IPS-15b (cell line): ENCODE measurements at regions not wholly inside any gene's neighbourhood (a gene's known extent, or its start where the extent isn't known, plus 50 kb on each side); places are given as distances from the start of the nearest gene placed in this dataset.

Source experiments
- H3K27me3 ChIP-seq: one replicate; pipeline ENCODE4 v1.6.1; 2013; ENCODE audit warnings: low read length; ENCODE audit not compliant: control insufficient read depth, insufficient read depth
- H3K36me3 ChIP-seq: one replicate; pipeline ENCODE4 v1.6.1; 2013; ENCODE audit warnings: low read length; ENCODE audit not compliant: control insufficient read depth, insufficient read depth
- H3K4me1 ChIP-seq: one replicate; pipeline ENCODE4 v1.6.1; 2013; ENCODE audit warnings: mild to moderate bottlenecking, low read length; ENCODE audit not compliant: control insufficient read depth, insufficient read depth
- H3K4me3 ChIP-seq: one replicate; pipeline ENCODE4 v1.5.1; 2013; ENCODE audit warnings: low read depth, low read length
- H3K9ac ChIP-seq: one replicate; pipeline ENCODE4 v1.6.1; 2013; ENCODE audit warnings: low read depth, mild to moderate bottlenecking, low read length
- H3K9me3 ChIP-seq: one replicate; pipeline ENCODE4 v1.6.1; 2013; ENCODE audit warnings: mild to moderate bottlenecking, low read length; ENCODE audit not compliant: control insufficient read depth, insufficient read depth

DNA sequence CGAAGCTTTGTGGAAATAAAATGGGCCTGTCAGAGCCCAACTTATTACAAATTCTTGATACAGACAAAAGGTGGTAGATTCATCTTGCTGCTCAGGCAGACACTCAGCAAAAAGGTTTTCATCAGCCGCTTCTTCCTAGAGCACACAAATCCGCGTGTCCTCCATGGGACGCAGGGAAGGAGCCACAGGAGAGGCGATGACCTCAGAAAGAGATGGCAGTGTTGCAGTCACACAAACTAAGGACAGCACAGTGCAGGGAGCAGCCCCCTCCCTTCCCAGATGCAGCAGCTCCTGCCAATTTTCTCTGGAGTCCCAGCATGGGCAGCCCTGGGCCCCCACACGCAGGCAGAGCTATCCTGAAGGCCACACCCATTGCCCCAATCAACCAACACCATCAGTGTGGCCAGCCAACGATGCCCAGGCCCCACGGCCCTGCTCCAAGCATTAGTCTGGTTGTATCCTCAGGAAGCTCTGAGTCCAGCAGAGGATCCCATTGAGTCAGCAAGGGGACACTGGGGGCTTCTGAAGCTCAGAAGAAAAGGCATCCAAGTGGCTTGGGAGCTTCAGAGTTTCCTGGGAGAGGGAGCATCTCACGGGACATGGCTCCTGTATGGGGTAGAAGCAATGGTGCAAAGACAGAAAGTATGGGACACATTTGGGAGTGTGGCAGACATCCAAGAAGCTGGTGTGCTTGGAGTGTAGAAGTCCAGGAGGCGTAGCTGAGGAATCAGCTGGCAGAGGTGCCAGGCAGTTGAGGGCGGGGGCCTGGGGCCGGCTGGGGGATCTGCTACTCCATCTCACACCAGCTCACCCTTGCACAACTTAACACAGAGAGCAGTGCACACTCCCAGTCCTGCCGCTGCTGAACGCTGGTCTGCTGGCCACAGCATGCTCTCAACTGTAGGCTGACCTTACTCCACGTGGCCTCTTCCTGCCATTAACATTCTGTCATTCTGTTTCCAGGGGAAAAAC, 142.1 kb upstream of the CST7 start:
- no peak overlapping the region for H3K4me3 ChIP-seq
- H3K4me1 ChIP-seq = no peaks in the 10 kb centered on the region
- no peaks in the 10 kb centered on the region for H3K36me3 ChIP-seq
- H3K9ac ChIP-seq = no peak overlapping the region
- no peaks in the 10 kb centered on the region for H3K27me3 ChIP-seq
- no peaks in the 10 kb centered on the region for H3K9me3 ChIP-seq

DNA sequence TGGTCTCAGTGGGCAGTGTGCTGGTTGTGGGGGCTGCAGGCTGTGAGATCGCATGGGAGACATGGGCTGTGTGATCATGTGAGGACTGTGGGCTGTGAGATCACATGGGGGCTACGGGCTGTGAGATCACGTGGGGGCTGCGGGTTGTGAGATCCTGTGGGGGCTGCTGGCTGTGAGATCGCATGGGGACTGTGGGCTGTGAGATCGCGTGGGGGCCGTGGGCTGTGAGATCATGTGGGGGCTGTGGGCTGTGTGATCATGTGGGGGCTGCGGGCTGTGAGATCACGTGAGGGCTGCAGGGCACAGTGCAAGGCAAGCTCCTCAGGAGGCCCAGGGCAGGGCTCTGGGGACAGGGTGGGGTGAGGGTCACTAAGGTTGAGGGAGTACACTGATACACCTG, 140.5 kb upstream of the CST7 start:
- no peaks in the 10 kb centered on the region for H3K4me1 ChIP-seq
- no peaks in the 10 kb centered on the region for H3K9me3 ChIP-seq
- H3K4me3 ChIP-seq = no peak overlapping the region
- no peaks in the 10 kb centered on the region for H3K36me3 ChIP-seq
- no peak overlapping the region for H3K9ac ChIP-seq
- no peaks in the 10 kb centered on the region for H3K27me3 ChIP-seq

DNA sequence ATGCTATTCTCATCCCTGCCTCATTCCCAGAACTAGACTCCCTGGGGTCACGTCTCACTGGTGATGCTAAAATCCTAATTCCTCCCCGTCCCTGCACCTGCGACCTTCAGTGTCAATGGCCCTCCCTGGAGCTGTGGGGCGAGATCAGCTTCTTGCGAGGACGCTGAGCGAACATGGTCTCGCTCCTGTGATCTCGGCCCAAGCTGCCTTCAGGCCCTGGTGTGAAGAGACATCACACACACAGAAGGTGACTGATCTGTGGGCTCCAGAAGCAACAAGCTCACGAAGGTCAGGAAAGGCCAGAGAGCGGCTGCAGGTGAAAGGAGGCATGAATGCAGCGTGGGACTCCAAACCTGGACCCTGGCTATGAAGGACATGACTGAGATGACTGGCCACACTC, 139.5 kb upstream of the CST7 start:
- no peaks in the 10 kb centered on the region for H3K36me3 ChIP-seq
- H3K4me3 ChIP-seq = no peak overlapping the region
- no peak overlapping the region for H3K9ac ChIP-seq
- no peaks in the 10 kb centered on the region for H3K9me3 ChIP-seq
- no peaks in the 10 kb centered on the region for H3K4me1 ChIP-seq
- no peaks in the 10 kb centered on the region for H3K27me3 ChIP-seq

DNA sequence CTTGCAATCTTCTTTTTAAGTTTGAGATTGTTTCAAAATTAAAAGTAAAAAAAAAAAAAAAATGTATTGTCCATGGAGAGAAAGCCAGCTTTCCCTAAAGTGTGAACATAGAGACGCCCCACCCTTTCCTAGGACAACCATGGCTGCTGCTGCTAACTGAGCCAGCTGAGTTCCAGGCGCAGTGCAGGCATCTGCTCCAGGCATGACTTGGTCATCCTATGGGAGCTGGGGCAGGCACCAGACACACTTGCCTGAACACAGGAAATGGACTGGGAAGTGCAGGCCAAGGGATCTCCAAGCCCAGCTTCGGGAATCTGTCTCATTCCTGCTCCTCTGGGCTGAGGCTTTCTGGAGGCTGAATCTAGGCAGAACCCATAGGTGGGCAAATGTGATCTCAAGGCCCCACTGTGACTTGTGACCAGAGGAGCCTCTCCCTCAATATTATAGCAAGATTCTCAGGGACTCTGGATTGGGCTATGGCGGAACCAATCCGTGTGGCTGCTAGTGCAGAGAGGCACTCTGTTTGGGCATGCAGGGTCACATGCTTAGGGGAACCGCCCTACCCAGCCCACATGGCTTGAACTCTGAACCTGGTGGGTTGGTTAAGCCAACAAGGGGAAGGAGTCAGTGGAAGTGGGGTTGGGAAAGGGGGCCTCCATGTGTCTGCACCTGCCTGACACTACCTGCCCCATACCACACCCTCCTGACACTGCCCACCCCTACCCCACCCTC, 138.2 kb upstream of the CST7 start:
- H3K4me1 ChIP-seq = no peaks in the 10 kb centered on the region

DNA sequence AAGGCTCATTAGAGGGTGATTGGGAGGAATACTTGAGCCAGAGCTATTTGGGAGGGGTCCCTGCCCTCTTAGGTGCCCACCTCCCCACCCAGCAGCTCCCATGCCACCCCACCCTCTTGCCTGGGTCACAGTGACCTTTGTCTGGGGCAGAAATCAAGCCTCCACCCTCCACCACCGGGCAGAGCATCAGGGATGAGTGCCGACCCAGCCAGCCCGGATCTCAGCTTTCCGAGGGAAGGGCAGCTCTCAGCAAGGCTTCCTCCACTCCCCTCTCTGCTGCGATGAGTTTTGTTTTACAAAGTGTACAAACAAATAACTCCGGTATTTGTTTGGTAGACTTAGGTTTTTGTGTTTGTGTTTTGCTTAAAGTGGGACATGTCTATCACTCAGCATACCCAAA, 136.7 kb upstream of the CST7 start:
- no peaks in the 10 kb centered on the region for H3K9me3 ChIP-seq
- H3K9ac ChIP-seq = no peak overlapping the region
- no peak overlapping the region for H3K4me3 ChIP-seq
- no peaks in the 10 kb centered on the region for H3K36me3 ChIP-seq
- H3K27me3 ChIP-seq = no peaks in the 10 kb centered on the region
- H3K4me1 ChIP-seq = no peaks in the 10 kb centered on the region

More for the DNA sequence above, 138.2 kb upstream of the CST7 start:
- Histone ChIP-seq H3K9me3 (no peaks in the 10 kb centered on the region), H3K27me3 (no peaks in the 10 kb centered on the region), H3K4me3 (no peak overlapping the region), H3K9ac (no peak overlapping the region), H3K36me3 (no peaks in the 10 kb centered on the region)

DNA sequence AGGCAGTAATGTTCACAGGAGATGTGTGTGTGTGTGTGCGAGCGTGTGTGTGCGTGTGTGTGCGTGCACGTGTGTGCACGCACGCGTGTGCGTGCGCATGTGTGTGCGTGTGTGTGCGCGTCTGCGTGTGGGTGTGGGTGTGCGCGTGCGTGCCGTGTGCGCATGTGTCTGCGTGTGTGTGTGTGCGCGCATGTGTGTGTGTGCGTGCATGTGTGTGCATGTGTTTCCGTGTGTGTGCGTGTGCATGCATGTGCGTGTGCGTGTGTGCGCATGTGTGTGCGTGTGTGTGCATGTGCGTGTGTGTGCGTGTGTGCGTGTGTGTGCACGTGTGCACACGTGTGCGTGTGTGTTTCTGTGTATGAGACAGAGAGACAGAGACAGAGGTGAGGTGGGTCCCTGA, 136.0 kb upstream of the CST7 start:
- H3K9ac ChIP-seq = no peak overlapping the region
- H3K4me3 ChIP-seq = no peak overlapping the region
- H3K4me1 ChIP-seq = no peaks in the 10 kb centered on the region
- H3K9me3 ChIP-seq = no peaks in the 10 kb centered on the region
- no peaks in the 10 kb centered on the region for H3K36me3 ChIP-seq
- H3K27me3 ChIP-seq = no peaks in the 10 kb centered on the region

DNA sequence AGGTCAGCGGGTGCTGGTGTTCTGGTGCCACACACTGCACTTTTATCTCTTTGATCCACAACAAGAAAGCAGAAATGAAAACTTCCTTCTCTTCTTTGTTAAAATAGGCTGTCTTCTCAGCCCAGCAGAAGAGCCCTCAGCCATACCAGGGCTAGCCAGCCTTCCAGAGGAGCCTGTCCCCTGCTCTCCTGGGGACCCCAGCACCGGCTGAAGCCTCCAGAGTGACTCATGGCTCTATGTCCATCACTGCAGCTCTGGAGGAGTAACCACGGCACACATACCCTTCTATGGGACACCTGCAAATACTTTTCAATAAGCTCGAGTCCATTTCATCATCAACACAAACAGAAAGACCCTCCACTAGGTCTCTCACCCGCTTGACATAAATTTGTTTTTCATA, 135.6 kb upstream of the CST7 start:
- Histone ChIP-seq H3K4me3 (no peak overlapping the region), H3K27me3 (no peaks in the 10 kb centered on the region), H3K36me3 (no peaks in the 10 kb centered on the region), H3K9me3 (no peaks in the 10 kb centered on the region), H3K9ac (no peak overlapping the region), H3K4me1 (no peaks in the 10 kb centered on the region)

DNA sequence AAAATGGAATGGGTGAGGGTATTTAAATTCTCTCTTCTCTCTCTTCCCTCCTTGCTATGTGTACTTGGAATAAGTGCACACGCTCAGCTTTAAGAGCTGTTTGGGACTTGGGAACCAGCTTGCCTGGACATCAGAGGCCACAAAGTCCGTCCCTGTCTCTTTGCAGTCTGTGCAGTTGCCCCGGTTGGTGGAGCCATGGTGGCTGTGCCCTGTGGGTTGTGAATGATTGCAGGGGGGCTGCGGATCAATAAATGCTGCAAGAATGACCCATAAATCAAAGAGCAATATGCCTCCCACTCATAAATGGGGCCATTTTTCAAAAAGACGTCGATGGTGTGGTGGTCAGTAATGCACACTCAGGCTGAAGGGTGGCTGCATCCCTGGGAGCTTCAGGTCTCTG, 135.1 kb upstream of the CST7 start:
- no peaks in the 10 kb centered on the region for H3K4me1 ChIP-seq
- H3K4me3 ChIP-seq = no peak overlapping the region
- H3K9ac ChIP-seq = no peak overlapping the region
- H3K9me3 ChIP-seq = no peaks in the 10 kb centered on the region
- no peaks in the 10 kb centered on the region for H3K36me3 ChIP-seq
- H3K27me3 ChIP-seq = no peaks in the 10 kb centered on the region

DNA sequence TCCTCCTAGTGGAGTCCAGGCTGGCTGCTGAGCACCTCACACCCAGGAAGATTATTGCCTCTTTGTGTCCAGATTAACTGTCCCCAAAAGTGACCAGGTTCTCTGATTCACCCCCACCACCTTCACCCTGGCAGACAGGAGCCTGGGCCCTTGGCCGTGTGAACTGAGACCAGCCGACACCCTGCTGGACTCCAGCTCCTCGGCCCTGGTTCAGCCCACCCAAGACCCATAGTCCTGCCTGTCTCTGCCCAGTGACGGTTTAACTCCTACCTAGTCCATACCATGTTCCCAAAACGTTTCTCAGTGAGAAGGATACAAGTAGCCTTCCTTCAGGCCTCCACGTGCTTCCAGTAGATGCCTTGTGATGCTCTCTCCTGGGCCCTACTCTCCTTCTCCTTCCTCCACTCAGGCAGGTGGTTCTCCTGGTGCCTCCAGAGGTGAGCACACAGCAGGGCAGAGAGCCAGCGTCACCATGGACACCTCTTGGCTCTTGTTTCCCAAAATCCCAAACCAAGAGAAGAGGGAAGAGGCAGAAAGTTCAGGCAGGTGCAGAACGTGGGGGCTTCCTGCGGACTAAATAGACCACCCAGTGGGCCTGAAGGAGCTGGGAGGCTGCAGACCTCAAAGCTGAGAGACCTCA, 134.4 kb upstream of the CST7 start:
- Histone ChIP-seq H3K36me3 (no peaks in the 10 kb centered on the region), H3K9me3 (no peaks in the 10 kb centered on the region), H3K4me1 (no peaks in the 10 kb centered on the region), H3K9ac (no peak overlapping the region), H3K27me3 (no peaks in the 10 kb centered on the region), H3K4me3 (no peak overlapping the region)

DNA sequence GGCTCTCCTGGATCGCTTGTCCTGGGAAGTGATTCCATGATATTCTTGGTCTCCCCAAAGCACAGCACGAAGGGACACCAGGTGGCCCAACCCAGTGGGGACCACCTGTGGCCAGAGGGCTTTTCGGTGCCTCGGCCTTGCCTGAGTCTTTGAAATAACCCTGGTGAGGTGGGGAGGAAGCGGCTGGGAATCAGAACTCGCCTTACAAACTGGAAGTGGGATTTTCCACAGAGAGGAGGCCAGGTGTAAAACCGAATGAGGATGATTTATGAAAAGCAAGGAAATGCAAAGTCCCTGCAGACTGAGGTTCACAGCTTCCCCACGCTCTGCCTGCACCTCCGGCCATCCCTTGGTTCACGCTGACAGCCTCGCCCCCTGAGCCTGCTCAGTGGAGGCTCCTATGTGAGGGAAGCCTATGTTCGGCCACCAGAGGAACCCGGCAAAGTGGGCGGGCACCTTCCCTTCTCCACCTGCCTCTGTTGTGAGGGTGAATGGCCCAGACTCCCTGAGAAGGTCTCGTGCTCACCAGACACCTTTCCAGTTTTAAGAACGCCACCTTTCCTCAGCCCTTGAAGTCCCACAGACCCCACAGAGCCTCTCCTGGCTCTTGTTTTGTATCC, 133.8 kb upstream of the CST7 start:
- no peaks in the 10 kb centered on the region for H3K27me3 ChIP-seq
- H3K4me1 ChIP-seq = no peaks in the 10 kb centered on the region
- H3K9me3 ChIP-seq = no peaks in the 10 kb centered on the region
- no peaks in the 10 kb centered on the region for H3K36me3 ChIP-seq
- H3K9ac ChIP-seq = no peak overlapping the region
- no peak overlapping the region for H3K4me3 ChIP-seq

DNA sequence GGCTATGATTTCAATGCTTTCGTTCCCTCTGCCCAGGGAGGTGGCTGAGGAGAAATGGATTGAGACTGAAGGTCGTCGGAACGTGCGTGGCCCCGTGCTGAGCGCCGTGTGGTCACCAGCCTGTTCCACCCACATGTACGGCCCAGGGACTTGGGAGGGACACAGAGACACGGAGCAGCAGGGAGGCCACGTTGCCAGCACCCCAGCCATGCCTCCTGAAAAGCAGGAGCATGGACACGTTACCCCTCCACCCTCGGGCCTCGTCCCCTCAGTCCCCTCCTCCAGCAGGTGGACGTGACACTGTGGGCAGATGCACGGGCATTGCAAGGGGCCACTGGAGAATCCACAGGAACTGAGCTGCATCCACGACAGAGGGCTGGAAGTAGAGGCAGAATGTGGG, 133.1 kb upstream of the CST7 start:
- no peak overlapping the region for H3K9ac ChIP-seq
- H3K9me3 ChIP-seq = no peaks in the 10 kb centered on the region
- H3K4me3 ChIP-seq = no peak overlapping the region
- no peaks in the 10 kb centered on the region for H3K27me3 ChIP-seq
- no peaks in the 10 kb centered on the region for H3K36me3 ChIP-seq
- no peaks in the 10 kb centered on the region for H3K4me1 ChIP-seq
